ENCODE measurements at regions not wholly inside any gene's neighbourhood (a gene's known extent, or its start where the extent isn't known, plus 50 kb on each side); places are given as distances from the start of the nearest gene placed in this dataset.
A peak's percentile ranks its signal among the peaks of the same experiment; 100 is the strongest.

- DNase-seq = no peak
Measured at GRCh38 chr14:94953541-94954260, 183.8 kb upstream of the GSC start.

DNA sequence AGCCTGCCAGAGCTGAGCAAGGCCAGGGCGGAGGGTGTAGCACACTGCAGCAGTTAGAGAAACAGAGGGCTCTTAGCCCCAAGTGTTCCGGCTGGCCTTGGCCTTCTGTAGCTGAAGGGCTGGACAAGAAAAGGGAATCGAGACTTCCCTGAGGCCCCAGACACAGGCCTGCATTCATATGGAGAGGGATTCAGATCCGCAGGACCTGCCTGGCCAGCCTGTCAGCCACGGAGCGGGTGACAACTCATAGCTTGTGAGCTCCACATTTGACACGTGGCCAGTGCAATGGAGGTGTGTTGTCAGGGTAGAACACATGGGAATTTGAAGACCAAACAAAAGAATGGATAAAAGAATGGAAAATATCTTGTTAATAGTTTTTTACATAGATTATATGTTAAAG is 182.2 kb upstream of the GSC start:
- no peak for DNase-seq

- no peak for DNase-seq
Measured at GRCh38 chr14:94946244-94946643, 176.3 kb upstream of the GSC start.

DNA sequence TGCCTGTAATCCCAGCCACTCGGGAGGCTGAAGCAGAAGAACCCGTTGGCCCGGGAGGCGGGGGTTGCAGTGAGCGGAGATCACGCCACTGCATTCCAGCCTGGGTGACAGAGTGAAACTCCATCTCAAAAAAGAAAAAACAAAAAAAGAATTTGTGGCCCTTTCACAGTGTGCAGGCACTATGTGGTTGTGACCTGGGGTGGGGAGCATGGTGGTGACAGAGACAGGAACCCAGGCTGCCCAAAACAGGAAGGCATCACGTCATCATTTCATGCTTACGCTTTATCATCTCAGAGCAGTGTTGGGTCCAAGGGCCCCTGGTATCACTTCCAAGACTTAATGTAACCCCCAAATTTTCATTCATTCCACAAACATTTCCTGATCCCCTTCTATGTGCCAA is 175.7 kb upstream of the GSC start:
- DNase-seq = no peak

DNA sequence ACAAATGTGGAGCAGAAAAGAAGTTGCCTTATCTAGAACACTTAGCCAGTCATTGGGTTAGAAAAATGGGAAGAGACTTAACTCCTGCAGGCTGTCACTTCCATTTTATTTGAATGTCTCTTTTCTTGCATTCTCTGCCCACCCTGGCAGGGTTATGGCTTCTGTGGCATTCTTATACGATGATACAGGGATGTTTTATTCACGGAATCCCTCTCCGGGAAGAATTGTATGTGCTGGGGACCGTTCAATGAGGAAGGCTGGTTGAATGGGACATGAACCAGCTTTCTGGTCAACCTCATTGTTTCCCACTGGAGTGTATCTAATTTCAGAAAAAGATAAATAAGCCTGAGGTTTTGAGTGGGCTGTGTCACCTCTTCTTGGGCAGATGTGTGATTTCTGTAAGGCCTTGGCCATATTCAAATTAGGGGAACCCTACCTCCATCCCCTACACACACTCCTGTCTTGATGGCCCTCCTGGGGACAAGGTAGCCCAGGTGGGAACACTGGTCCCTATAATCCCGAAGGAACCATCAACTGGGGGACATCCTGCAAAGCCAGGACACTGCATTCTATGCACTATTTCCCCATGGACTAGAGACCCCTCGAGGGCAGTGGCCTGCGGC is 174.8 kb upstream of the GSC start:
- no peak for DNase-seq

DNA sequence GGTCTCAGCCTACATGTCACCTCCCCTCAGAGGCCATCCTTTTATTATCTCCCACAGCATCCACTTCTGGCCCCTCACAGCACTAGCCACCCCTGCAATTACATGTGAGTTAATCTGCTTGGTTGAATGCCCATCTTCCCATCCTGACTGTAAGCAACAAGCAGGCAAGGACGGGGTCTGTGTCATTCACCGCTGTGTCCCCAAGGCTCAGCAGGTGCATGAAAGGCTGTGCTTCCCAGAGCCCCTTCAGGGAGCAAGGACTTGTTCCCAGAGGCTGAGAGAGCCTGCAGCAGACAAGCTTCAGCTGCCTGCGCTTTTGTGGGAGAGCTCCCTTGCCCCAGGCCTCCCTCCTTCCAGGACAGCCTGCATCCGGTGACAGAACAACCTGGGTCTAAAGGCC is 172.7 kb upstream of the GSC start:
- no peak for DNase-seq

DNA sequence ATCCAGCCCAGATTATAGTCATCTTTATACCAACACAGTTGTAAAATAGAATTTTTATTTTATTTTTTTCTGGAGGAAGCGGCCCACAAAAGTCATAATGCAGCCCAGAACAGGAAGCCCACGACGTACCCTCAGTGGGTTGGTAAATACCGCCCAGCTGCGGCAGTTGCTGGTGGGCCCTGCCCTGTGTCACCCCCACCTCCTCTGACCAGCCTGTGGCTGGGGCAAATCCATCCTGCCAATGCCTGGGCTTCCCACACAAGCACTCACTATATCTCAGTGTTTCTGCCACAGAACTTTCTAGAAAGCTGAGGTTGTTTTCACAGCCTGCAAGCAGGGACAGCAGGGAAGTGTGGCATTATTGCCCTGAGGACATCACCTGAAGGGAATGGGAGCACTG is 171.4 kb upstream of the GSC start:
- DNase-seq = no peak

- DNase-seq = no peak
Measured at GRCh38 chr14:94940263-94940993, 170.5 kb upstream of the GSC start.

- DNase-seq = no peak
Measured at GRCh38 chr14:94938016-94938415, 168.1 kb upstream of the GSC start.

GRCh38 chr14:94936901-94937685 is 167.2 kb upstream of the GSC start:
- DNase-seq = peak in 1 of 2 donors; percentile 24

- peak; percentile 34 to 46 for DNase-seq
Measured at GRCh38 chr14:94936401-94936892, 166.5 kb upstream of the GSC start.

DNA sequence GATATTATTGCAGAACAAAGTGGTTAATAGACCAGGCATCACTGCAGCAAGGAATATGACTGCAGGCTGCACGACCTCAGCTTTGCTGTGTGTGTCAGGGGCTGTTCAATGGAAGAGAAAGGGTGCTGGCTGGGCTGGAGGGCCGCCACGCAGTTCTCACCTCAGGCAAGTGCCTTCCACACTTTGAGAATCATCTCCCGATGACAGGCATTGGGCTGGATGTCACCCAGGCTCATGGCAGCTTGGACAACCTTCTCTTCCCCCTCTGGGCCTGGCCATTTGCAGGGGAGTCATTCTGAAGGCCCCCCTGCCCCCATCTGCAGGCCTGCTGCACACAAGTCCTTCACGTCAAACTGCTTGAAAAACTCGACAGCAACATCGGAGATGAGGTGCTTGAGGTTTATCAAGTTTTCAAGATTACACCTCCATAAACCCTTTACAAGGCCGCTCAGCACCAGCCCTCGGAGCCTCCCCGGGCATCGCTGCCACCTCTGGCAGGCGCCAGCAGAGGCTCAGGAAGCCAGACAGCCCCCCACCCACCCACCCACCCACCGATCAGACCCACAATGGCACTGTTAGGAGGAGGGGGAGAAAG is 165.9 kb upstream of the GSC start:
- no peak for DNase-seq

- no peak for DNase-seq
Measured at GRCh38 chr14:94934276-94934810, 164.4 kb upstream of the GSC start.

GRCh38 chr14:94933486-94933885 is 163.6 kb upstream of the GSC start:
- no peak for DNase-seq

DNA sequence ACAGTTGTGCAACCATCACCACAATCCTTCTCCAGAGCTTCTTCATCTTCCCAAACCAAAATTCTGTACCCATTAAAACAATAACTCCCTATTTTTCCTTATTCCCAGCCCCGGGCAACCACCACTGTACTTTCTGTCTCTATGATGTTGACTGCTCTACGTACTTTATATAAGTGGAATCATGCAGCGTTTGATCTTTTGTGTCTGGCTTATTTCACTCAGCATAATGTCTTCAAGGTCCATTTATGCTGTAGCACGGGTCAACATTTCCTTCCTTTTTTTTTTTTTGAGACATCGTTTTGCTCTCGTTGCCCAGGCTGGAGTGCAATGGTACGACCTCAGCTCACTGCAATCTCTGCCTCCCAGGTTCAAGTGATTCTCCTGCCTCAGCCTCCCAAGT is 162.7 kb upstream of the GSC start:
- no peak for DNase-seq

DNA sequence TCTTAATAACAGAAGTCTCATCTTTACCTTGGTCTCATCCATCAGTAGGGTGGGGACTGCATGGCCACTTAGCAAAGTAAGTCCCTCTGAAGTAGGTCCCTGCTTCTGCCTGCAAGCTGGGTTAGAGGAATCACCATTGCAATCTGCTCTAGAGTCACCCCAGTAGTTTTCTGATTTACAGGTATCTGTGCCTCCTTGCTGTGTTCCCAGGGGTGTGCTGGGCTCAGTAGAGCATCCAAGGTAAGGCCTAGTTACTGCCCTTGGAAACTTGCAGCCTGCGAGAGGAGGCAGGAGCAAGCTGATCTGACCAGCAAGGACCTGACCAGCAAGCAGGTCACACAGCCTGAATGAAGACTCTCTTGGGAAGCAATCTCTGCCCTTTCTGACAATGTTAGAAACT is 160.8 kb upstream of the GSC start:
- no peak for DNase-seq

- no peak for DNase-seq
Measured at GRCh38 chr14:94929354-94929753, 159.4 kb upstream of the GSC start.

- no peak for DNase-seq
Measured at GRCh38 chr14:94926176-94926575, 156.3 kb upstream of the GSC start.

DNA sequence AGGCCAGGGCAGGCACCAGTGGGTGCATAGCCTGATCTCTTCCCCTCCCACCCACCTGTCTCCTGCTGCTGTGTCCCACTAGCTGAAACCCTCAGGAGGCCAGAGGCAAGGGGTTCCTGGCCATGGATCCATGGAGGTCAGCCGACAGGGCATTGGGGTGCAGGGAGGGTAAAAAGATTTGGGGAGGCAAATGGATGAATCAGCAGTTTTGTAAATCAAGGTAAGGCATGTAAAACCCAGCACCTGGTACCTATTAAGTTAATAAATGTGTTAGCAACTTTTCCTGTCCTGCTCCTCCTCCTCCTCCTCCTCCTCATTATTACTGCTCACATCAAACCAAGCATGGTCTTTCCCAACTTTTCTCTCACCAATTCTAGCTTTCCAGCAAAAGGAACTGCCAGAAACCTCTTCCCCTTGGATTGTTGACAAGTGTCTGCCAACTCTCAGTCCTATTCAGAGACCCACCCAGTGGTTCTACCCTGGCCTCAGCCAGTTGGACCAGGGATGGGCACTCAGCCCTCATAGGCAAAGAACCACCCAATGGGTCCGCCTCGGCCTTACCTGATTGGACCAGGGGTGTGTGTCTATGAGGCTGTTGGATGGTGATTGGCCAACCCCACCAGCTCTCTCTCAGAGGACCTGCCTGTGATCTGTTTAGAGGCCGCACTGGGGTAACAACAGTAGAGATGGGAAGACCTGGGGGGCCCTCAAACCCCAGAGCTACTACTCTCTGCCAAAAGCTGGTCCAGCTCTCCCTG is 155.7 kb upstream of the GSC start:
- no peak for DNase-seq

DNA sequence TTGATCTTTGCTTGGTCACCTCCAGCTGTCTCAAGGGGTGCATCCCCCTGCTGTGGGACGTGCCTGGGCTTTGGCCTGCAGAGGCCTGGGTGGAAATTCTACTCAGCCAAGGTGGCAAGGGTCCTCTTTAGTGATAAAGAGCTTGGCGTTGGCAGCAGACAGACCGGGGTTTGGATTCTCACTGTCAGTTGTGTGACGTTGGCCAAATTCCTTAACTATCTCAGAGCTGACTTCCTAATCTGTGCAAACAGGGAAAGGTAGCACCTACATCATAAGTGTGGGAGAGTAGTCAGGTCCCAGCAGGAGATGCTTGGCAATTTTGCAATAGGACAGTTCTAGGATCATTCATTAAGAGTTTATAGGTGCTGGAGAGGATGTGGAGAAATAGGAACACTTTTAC is 154.3 kb upstream of the GSC start:
- DNase-seq = no peak

DNA sequence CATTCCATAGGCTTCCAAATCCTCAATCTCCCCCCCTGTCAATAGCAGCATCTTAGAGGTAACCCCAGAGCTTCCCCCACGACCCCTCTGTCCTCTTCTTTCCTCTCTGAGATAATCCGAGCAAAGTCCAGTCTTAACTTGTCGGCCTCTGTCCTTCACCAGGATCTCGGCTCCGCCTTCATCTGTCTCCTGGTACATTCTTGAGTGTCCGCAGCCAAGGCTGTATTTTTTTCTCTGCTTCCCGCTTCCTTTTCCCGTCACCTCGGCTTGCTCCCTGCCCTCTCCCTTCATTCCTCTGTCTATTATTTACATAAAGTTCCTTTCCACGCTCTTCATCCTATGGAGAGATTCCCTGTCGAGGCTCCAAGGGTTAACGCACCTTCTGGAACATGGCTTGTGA is 153.9 kb upstream of the GSC start:
- DNase-seq = no peak

All from hippocampal formation (tissue), 2 donors.